NCI-H345 (cell line): ENCODE measurements at regions not wholly inside any gene's neighbourhood (a gene's known extent, or its start where the extent isn't known, plus 50 kb on each side); places are given as distances from the start of the nearest gene placed in this dataset.
"Not testable (repeated sequence)": the region's sequence is repeated elsewhere in the genome, so short reads cannot be mapped to it uniquely, and the experiment has no call there.

Experiments used
- DNase-seq: peaks from one replicate; lab custom pipeline; 2025; lab: John Stamatoyannopoulos, UW

- no peak for DNase-seq
Measured at GRCh38 chr12:124384299-124384894, 89.5 kb downstream of the RFLNA start.

- DNase-seq, result no peak
Measured at GRCh38 chr12:124383028-124383427, 88.1 kb downstream of the RFLNA start.

- DNase-seq, result no peak
Measured at GRCh38 chr12:124381456-124382296, 86.8 kb downstream of the RFLNA start.

- no peak for DNase-seq
Measured at GRCh38 chr12:124380796-124381455, 86.0 kb downstream of the RFLNA start.

GRCh38 chr12:124379938-124380754 lies 85.3 kb downstream of the RFLNA start:
- no peak for DNase-seq

GRCh38 chr12:124379379-124379937 lies 84.6 kb downstream of the RFLNA start:
- DNase-seq, result no peak

- DNase-seq, result no peak
Measured at GRCh38 chr12:124378926-124379325, 84.0 kb downstream of the RFLNA start.

GRCh38 chr12:124377981-124378509 lies 83.2 kb downstream of the RFLNA start:
- no peak for DNase-seq

- DNase-seq, result no peak
Measured at GRCh38 chr12:124376435-124376834, 81.5 kb downstream of the RFLNA start.

GRCh38 chr12:124375789-124376175 lies 80.9 kb downstream of the RFLNA start:
- DNase-seq, result no peak

- no peak for DNase-seq
Measured at GRCh38 chr12:124375141-124375788, 80.4 kb downstream of the RFLNA start.

GRCh38 chr12:124374567-124374966 lies 79.7 kb downstream of the RFLNA start:
- DNase-seq, result no peak

- DNase-seq, result no peak
Measured at GRCh38 chr12:124374147-124374546, 79.3 kb downstream of the RFLNA start.

GRCh38 chr12:124373701-124374100 lies 78.8 kb downstream of the RFLNA start:
- DNase-seq, result not testable (repeated sequence)

GRCh38 chr12:124372831-124373230 lies 77.9 kb downstream of the RFLNA start:
- DNase-seq, result no peak

GRCh38 chr12:124371970-124372555 lies 77.2 kb downstream of the RFLNA start:
- no peak for DNase-seq

- DNase-seq, result no peak
Measured at GRCh38 chr12:124371366-124371765, 76.5 kb downstream of the RFLNA start.

GRCh38 chr12:124370851-124371250 lies 76.0 kb downstream of the RFLNA start:
- no peak for DNase-seq

- DNase-seq, result no peak
Measured at GRCh38 chr12:124370384-124370783, 75.5 kb downstream of the RFLNA start.

- no peak for DNase-seq
Measured at GRCh38 chr12:124369827-124370378, 75.0 kb downstream of the RFLNA start.
